HCT116 (cell line): ENCODE measurements at regions not wholly inside any gene's neighbourhood (a gene's known extent, or its start where the extent isn't known, plus 50 kb on each side); places are given as distances from the start of the nearest gene placed in this dataset.

Experiments used
- ATAC-seq: fragments of 200-7000 bp; cut with Tn5 transposase; 2 replicates; pipeline ENCODE4 v1.9.1; 2020; ENCODE audit warnings: mild to moderate bottlenecking, moderate library complexity
- BruUV-seq: library from RNA; stranded (reverse); fragments of 400-500 nt; replicated peaks from 2 replicates; lab custom pipeline; 2021; lab: Mats Ljungman, UMichigan
- CTCF ChIA-PET: fragments of 300-600 bp; sonication (Branson Sonifier 250); formaldehyde crosslinking; loops from one replicate; lab custom pipeline; 2021; ENCODE audit warnings: antibody characterized with exemption; lab: Charles Lee
- POLR2A ChIA-PET: fragments of 300-600, 350-600 bp; sonication (Branson Sonifier 250); formaldehyde crosslinking; loops from one replicate; lab custom pipeline; 2021; ENCODE audit warnings: antibody characterized with exemption; lab: Charles Lee
- RAD21 ChIA-PET, 2 experiments: fragments of 300-600 bp; sonication (Branson Sonifier 250); formaldehyde crosslinking; loops; one replicate each; lab custom pipeline; 2023; ENCODE audit warnings: low total read pairs in 2 of 2; ENCODE audit not compliant: uncharacterized antibody in 2 of 2, unreplicated experiment in 2 of 2, low non-redundant PET in 1 of 2; lab: Charles Lee
- DNase-seq: peaks from one replicate; pipeline ENCODE4 v3.0.0-alpha.2; 2010; ENCODE audit warnings: low read depth, low spot score
- H2AFZ ChIP-seq: fragments of 200-600 bp; shearing (Covaris generic), sonication (generic); 2 replicates; pipeline ENCODE4 v1.6.1; 2017; ENCODE audit warnings: low read depth, mixed run types, mixed read lengths, antibody characterized with exemption, low read length; ENCODE audit not compliant: poor library complexity, severe bottlenecking
- H3K27ac ChIP-seq: 2 replicates; pipeline ENCODE4 v1.5.1; 2012; ENCODE audit warnings: low read depth, low read length
- H3K27me3 ChIP-seq: fragments of 200-600 bp; sonication (generic); 2 replicates; pipeline ENCODE4 v1.6.1; 2016; ENCODE audit warnings: mixed run types, low read length, mixed read lengths; ENCODE audit not compliant: insufficient read depth
- H3K36me3 ChIP-seq, 2 experiments: fragments of 200-500 bp in 1 of 2; fragments of 200-600 bp in 1 of 2; sonication (Bioruptor generic) in 1 of 2; sonication (generic) in 1 of 2; 2 replicates each; pipeline versions ENCODE4 v1.5.1 to v1.6.1; 2014 to 2016; ENCODE audit warnings: low read length in 2 of 2, inconsistent platforms in 1 of 2, mixed read lengths in 1 of 2, mixed run types in 1 of 2; ENCODE audit not compliant: insufficient read depth in 2 of 2, control insufficient read depth in 1 of 2
- H3K4me1 ChIP-seq, 2 experiments: fragments of 200-600 bp in 1 of 2; sonication (generic) in 1 of 2; 2 replicates each; pipeline versions ENCODE4 v1.5.1 to v1.6.1; 2012 to 2017; ENCODE audit warnings: low read length in 2 of 2, inconsistent platforms in 1 of 2, mild to moderate bottlenecking in 1 of 2, mixed read lengths in 1 of 2, mixed run types in 1 of 2, moderate library complexity in 1 of 2; ENCODE audit not compliant: insufficient read depth in 2 of 2, control insufficient read depth in 1 of 2
- H3K4me2 ChIP-seq: fragments of 200-600 bp; sonication (generic); 2 replicates; pipeline ENCODE4 v1.6.1; 2017; ENCODE audit warnings: mixed run types, low read length, mixed read lengths
- H3K4me3 ChIP-seq, 2 experiments: fragments of 200-600 bp in 1 of 2; sonication (generic) in 1 of 2; replicated peaks in 1 of 2; 2 replicates each; pipeline ENCODE4 v1.5.1; 2011 to 2016; ENCODE audit warnings: low read length in 2 of 2, control low read depth in 1 of 2, low read depth in 1 of 2, mild to moderate bottlenecking in 1 of 2, mixed read lengths in 1 of 2, mixed run types in 1 of 2
- H3K79me2 ChIP-seq: fragments of 200-600 bp; sonication (generic); 2 replicates; pipeline ENCODE4 v1.6.1; 2017; ENCODE audit warnings: mild to moderate bottlenecking, mixed run types, low read length, moderate library complexity, mixed read lengths; ENCODE audit not compliant: insufficient read depth
- H3K9ac ChIP-seq: fragments of 200-600 bp; sonication (generic); 2 replicates; pipeline ENCODE4 v1.6.1; 2016; ENCODE audit warnings: low read length, mixed read lengths
- H3K9me2 ChIP-seq: fragments of 200-600 bp; sonication (generic), shearing (Covaris generic); 2 replicates; pipeline ENCODE4 v1.6.1; 2017; ENCODE audit warnings: mixed run types, mild to moderate bottlenecking, moderate library complexity; ENCODE audit not compliant: insufficient read depth
- H3K9me3 ChIP-seq, 2 experiments: fragments of 200-500 bp in 1 of 2; fragments of 200-600 bp in 1 of 2; sonication (Bioruptor generic) in 1 of 2; sonication (generic) in 1 of 2; 2 replicates each; pipeline ENCODE4 v1.6.1; 2014 to 2017; ENCODE audit warnings: low read length in 2 of 2, mixed read lengths in 2 of 2, inconsistent platforms in 1 of 2, low read depth in 1 of 2, mild to moderate bottlenecking in 1 of 2, mixed run types in 1 of 2, moderate library complexity in 1 of 2; ENCODE audit not compliant: control insufficient read depth in 1 of 2, insufficient read depth in 1 of 2
- H4K20me1 ChIP-seq: fragments of 200-600 bp; sonication (generic), shearing (Covaris generic); 2 replicates; pipeline ENCODE4 v1.6.1; 2017; ENCODE audit warnings: mixed run types, mild to moderate bottlenecking, moderate library complexity; ENCODE audit not compliant: insufficient read depth
- CBX3 ChIP-seq: IDR thresholded peaks from 2 replicates; pipeline ENCODE4 v1.6.1; 2012; ENCODE audit warnings: low read depth
- CEBPB ChIP-seq: IDR thresholded peaks from 2 replicates; pipeline ENCODE4 v1.6.1; 2012; ENCODE audit warnings: low read depth
- EGR1 ChIP-seq: IDR thresholded peaks from 2 replicates; pipeline ENCODE4 v1.6.1; 2012; ENCODE audit warnings: low read depth
- ELF1 ChIP-seq: IDR thresholded peaks from 2 replicates; pipeline ENCODE4 v1.6.1; 2012; ENCODE audit warnings: low read depth, borderline replicate concordance
- EZH2phosphoT487 ChIP-seq: fragments of 200-600 bp; IDR thresholded peaks from 2 replicates; pipeline ENCODE4 v1.6.1; 2018; ENCODE audit warnings: antibody characterized with exemption, borderline replicate concordance
- FOSL1 ChIP-seq: IDR thresholded peaks from 2 replicates; pipeline ENCODE4 v1.6.1; 2012; ENCODE audit warnings: low read depth
- JUND ChIP-seq: IDR thresholded peaks from 2 replicates; pipeline ENCODE4 v1.6.1; 2012
- MAX ChIP-seq: IDR thresholded peaks from 2 replicates; pipeline ENCODE4 v1.6.1; 2012
- POLR2A ChIP-seq: IDR thresholded peaks from 2 replicates; pipeline ENCODE4 v1.7.0; 2011; ENCODE audit warnings: borderline replicate concordance; ENCODE audit not compliant: insufficient read depth, insufficient read length; ENCODE audit errors: extremely low read depth
- SRF ChIP-seq: IDR thresholded peaks from 2 replicates; pipeline ENCODE4 v1.6.1; 2012; ENCODE audit warnings: low read depth
- TCF7L2 ChIP-seq: IDR thresholded peaks from 2 replicates; pipeline ENCODE4 v1.7.0; 2011; ENCODE audit warnings: borderline replicate concordance, inconsistent platforms; ENCODE audit not compliant: insufficient read depth, insufficient read length; ENCODE audit errors: extremely low read depth
- ZNF274 ChIP-seq: fragments of 200-500 bp; sonication (Bioruptor generic); IDR thresholded peaks from 2 replicates; pipeline ENCODE4 v1.6.1; 2014; ENCODE audit warnings: mild to moderate bottlenecking, low read depth, low read length, inconsistent platforms
- intact Hi-C: fragments of 100-400 bp; cut with micrococcal nuclease; formaldehyde crosslinking; loops from 2 replicates; pipeline ENCODE4 v1.10.0; 2022
- TF ChIP-seq, protein P1 (sequence below): IDR thresholded peaks from 2 replicates; pipeline ENCODE4 v1.6.1; 2012
- TF ChIP-seq, protein P2 (sequence below), 3 experiments: fragments of 200-600 bp in 1 of 3; sonication (generic) in 1 of 3; IDR thresholded peaks in 2 of 3; conservative IDR thresholded peaks in 1 of 3; 2 replicates each; pipeline ENCODE4 v1.5.1; 2012 to 2017; ENCODE audit warnings: low read depth in 2 of 3, low read length in 2 of 3, antibody characterized with exemption in 1 of 3, borderline replicate concordance in 1 of 3, control low read depth in 1 of 3, mild to moderate bottlenecking in 1 of 3, mixed read lengths in 1 of 3, mixed run types in 1 of 3, moderate library complexity in 1 of 3; ENCODE audit not compliant: insufficient read depth in 1 of 3

- no peak overlapping the region for H2AFZ ChIP-seq
- no peaks in the 10 kb centered on the region for H3K36me3 ChIP-seq
- no peak overlapping the region for H3K9ac ChIP-seq
- H3K4me1 ChIP-seq = no peaks in the 10 kb centered on the region
- TF ChIP-seq JUND = no peak
- TF ChIP-seq CBX3 = no peak
- TF ChIP-seq, protein P1, sequence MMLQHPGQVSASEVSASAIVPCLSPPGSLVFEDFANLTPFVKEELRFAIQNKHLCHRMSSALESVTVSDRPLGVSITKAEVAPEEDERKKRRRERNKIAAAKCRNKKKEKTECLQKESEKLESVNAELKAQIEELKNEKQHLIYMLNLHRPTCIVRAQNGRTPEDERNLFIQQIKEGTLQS = no peak
- no peak for TF ChIP-seq EGR1
- TF ChIP-seq FOSL1 = no peak
- TF ChIP-seq SRF = no peak
- TF ChIP-seq CEBPB = no peak
- no peak for TF ChIP-seq ELF1
- no peak for TF ChIP-seq POLR2A
- TF ChIP-seq MAX = no peak
- no peak for TF ChIP-seq TCF7L2
- no peak for TF ChIP-seq EZH2phosphoT487
- TF ChIP-seq ZNF274 = no peak
- TF ChIP-seq, protein P2, sequence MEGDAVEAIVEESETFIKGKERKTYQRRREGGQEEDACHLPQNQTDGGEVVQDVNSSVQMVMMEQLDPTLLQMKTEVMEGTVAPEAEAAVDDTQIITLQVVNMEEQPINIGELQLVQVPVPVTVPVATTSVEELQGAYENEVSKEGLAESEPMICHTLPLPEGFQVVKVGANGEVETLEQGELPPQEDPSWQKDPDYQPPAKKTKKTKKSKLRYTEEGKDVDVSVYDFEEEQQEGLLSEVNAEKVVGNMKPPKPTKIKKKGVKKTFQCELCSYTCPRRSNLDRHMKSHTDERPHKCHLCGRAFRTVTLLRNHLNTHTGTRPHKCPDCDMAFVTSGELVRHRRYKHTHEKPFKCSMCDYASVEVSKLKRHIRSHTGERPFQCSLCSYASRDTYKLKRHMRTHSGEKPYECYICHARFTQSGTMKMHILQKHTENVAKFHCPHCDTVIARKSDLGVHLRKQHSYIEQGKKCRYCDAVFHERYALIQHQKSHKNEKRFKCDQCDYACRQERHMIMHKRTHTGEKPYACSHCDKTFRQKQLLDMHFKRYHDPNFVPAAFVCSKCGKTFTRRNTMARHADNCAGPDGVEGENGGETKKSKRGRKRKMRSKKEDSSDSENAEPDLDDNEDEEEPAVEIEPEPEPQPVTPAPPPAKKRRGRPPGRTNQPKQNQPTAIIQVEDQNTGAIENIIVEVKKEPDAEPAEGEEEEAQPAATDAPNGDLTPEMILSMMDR (IDR thresholded peaks at IDR 0.05 in 2 of 3, conservative IDR thresholded peaks at IDR 0.05 in 1 of 3; ENCODE audit: borderline replicate concordance in 1 of 3, insufficient read depth in 1 of 3, low read depth in 2 of 3, low read length in 2 of 3) = no peak
- TF ChIP-seq, all 23 proteins: peak for 0
- ATAC-seq (no peak), DNase-seq (no peak)
- Histone ChIP-seq H3K79me2 (no peaks in the 10 kb centered on the region), H3K4me2 (no peak overlapping the region), H4K20me1 (no peaks in the 10 kb centered on the region), H3K27me3 (no peaks in the 10 kb centered on the region), H3K4me3 (no peak overlapping the region), H3K27ac (no peak overlapping the region), H3K9me2 (no peaks in the 10 kb centered on the region), H3K9me3 (no peaks in the 10 kb centered on the region)
- POLR2A ChIA-PET = no interaction called here
- no TSS peak for BruUV-seq
- intact Hi-C loops = no loop called here
- CTCF ChIA-PET = no interaction called here
- RAD21 ChIA-PET = no interaction called here
These were observed 191.2 kb upstream of the SHH start for GRCh38 chr7:156003220-156004162.
